Right ventricle myocardium superior (tissue), 1 donor: ENCODE measurements at regions not wholly inside any gene's neighbourhood (a gene's known extent, or its start where the extent isn't known, plus 50 kb on each side); places are given as distances from the start of the nearest gene placed in this dataset.
A peak's percentile ranks its signal among the peaks of the same experiment; 100 is the strongest.
"Not testable (repeated sequence)": the region's sequence is repeated elsewhere in the genome, so short reads cannot be mapped to it uniquely, and the experiment has no call there.

Experiments
- ATAC-seq: fragments of 200-7000 bp; cut with Tn5 transposase; one replicate; pipeline ENCODE4 v1.9.1; 2020; ENCODE audit warnings: mild to moderate bottlenecking; ENCODE audit not compliant: poor library complexity
- DNase-seq: peaks from one replicate; pipeline ENCODE4 v3.0.0-alpha.2; 2020
- intact Hi-C: fragments of 100-400 bp; cut with DNase I; formaldehyde crosslinking; loops from one replicate; pipeline ENCODE4 v1.11.2; 2022
- donor health status: DM: no; HTN: yes; CAD: no; lungs with severe emphysema.

GRCh38 chr1:70790232-70790923 is 257.2 kb downstream of the PTGER3 start:
- intact Hi-C loops: no loop called here
- no peak for DNase-seq
- no peak for ATAC-seq

- intact Hi-C loops, ATAC-seq: not testable (repeated sequence)
Measured at GRCh38 chr1:70795064-70795463, 252.6 kb downstream of the PTGER3 start.

GRCh38 chr1:70796298-70796697 is 251.3 kb downstream of the PTGER3 start:
- ATAC-seq, intact Hi-C loops, DNase-seq: not testable (repeated sequence)

More at GRCh38 chr1:70795064-70795463, 252.6 kb downstream of the PTGER3 start:
- not testable (repeated sequence) for DNase-seq

GRCh38 chr1:70802625-70803024 is 245.0 kb downstream of the PTGER3 start:
- DNase-seq, intact Hi-C loops, ATAC-seq: not testable (repeated sequence)

GRCh38 chr1:70805641-70806040 is 242.0 kb downstream of the PTGER3 start:
- no peak for ATAC-seq
- intact Hi-C loops: no loop called here
- no peak for DNase-seq

GRCh38 chr1:70807088-70807664 is 240.4 kb downstream of the PTGER3 start:
- no peak for ATAC-seq
- no peak for DNase-seq
- intact Hi-C loops: no loop called here

- ATAC-seq (no peak), DNase-seq (no peak)
- intact Hi-C loops: no loop called here
Measured at GRCh38 chr1:70809069-70809468, 238.5 kb downstream of the PTGER3 start.

- ATAC-seq (no peak), DNase-seq (no peak)
- intact Hi-C loops: no loop called here
Measured at GRCh38 chr1:70811815-70812214, 235.8 kb downstream of the PTGER3 start.

- no peak for DNase-seq
- ATAC-seq: no peak
- intact Hi-C loops: no loop called here
Measured at GRCh38 chr1:70812442-70813109, 235.0 kb downstream of the PTGER3 start.

GRCh38 chr1:70818401-70818800 is 229.2 kb downstream of the PTGER3 start:
- ATAC-seq (no peak), DNase-seq (no peak)
- intact Hi-C loops: no loop called here

GRCh38 chr1:70819231-70819630 is 228.4 kb downstream of the PTGER3 start:
- ATAC-seq: peak; percentile 85
- DNase-seq: no peak

GRCh38 chr1:70819785-70820184 is 227.8 kb downstream of the PTGER3 start:
- peak; percentile 45 for ATAC-seq
- intact Hi-C loops: no loop called here

More at GRCh38 chr1:70819231-70819630, 228.4 kb downstream of the PTGER3 start:
- intact Hi-C loops: no loop called here

GRCh38 chr1:70820396-70820795 is 227.2 kb downstream of the PTGER3 start:
- intact Hi-C loops: no loop called here
- ATAC-seq: no peak
- DNase-seq: no peak

More at GRCh38 chr1:70819785-70820184, 227.8 kb downstream of the PTGER3 start:
- DNase-seq: no peak

GRCh38 chr1:70820995-70821394 is 226.6 kb downstream of the PTGER3 start:
- intact Hi-C loops: no loop called here
- DNase-seq (no peak), ATAC-seq (no peak)

- ATAC-seq: no peak
- no peak for DNase-seq
- intact Hi-C loops: no loop called here
Measured at GRCh38 chr1:70826428-70826827, 221.2 kb downstream of the PTGER3 start.

GRCh38 chr1:70827030-70827429 is 220.6 kb downstream of the PTGER3 start:
- no peak for DNase-seq
- ATAC-seq: no peak
- intact Hi-C loops: no loop called here

- DNase-seq (no peak), ATAC-seq (no peak)
- intact Hi-C loops: no loop called here
Measured at GRCh38 chr1:70828177-70828576, 219.4 kb downstream of the PTGER3 start.

GRCh38 chr1:70834365-70834764 is 213.3 kb downstream of the PTGER3 start:
- intact Hi-C loops, DNase-seq, ATAC-seq: not testable (repeated sequence)

- no peak for ATAC-seq
- intact Hi-C loops: no loop called here
- DNase-seq: no peak
Measured at GRCh38 chr1:70836456-70836855, 211.2 kb downstream of the PTGER3 start.
